H9 (cell line): ENCODE measurements at regions not wholly inside any gene's neighbourhood (a gene's known extent, or its start where the extent isn't known, plus 50 kb on each side); places are given as distances from the start of the nearest gene placed in this dataset.

Experiments
- DNase-seq: peaks from one replicate; pipeline ENCODE4 v3.0.0-alpha.2; 2017
- H2AFZ ChIP-seq: one replicate; pipeline ENCODE4 v1.6.1; 2013; ENCODE audit warnings: mild to moderate bottlenecking, low read length, control low read depth, moderate library complexity
- H2AK5ac ChIP-seq: 2 replicates; pipeline ENCODE4 v1.6.1; 2013; ENCODE audit warnings: low read length, control low read depth, mixed read lengths; ENCODE audit not compliant: insufficient read length
- H2BK120ac ChIP-seq: one replicate; pipeline ENCODE4 v1.6.1; 2013; ENCODE audit warnings: low read depth, mild to moderate bottlenecking, low read length, control low read depth, inconsistent platforms; ENCODE audit not compliant: poor library complexity, severe bottlenecking
- H2BK12ac ChIP-seq: 2 replicates; pipeline ENCODE4 v1.6.1; 2013; ENCODE audit warnings: low read length, control low read depth, mixed read lengths, low read depth; ENCODE audit not compliant: insufficient read length
- H2BK15ac ChIP-seq: 2 replicates; pipeline ENCODE4 v1.6.1; 2013; ENCODE audit warnings: low read depth, low read length, control low read depth
- H2BK20ac ChIP-seq: one replicate; pipeline ENCODE4 v1.6.1; 2013; ENCODE audit warnings: low read depth, mild to moderate bottlenecking, low read length, control low read depth, inconsistent platforms; ENCODE audit not compliant: poor library complexity, severe bottlenecking
- H2BK5ac ChIP-seq: 2 replicates; pipeline ENCODE4 v1.6.1; 2013; ENCODE audit warnings: low read length, control low read depth, mixed read lengths; ENCODE audit not compliant: insufficient read length
- H3K14ac ChIP-seq: 2 replicates; pipeline ENCODE4 v1.6.1; 2013; ENCODE audit warnings: low read length, control low read depth; ENCODE audit not compliant: insufficient read depth
- H3K18ac ChIP-seq: 2 replicates; pipeline ENCODE4 v1.6.1; 2013; ENCODE audit warnings: low read depth, mild to moderate bottlenecking, mixed read lengths, low read length, control low read depth; ENCODE audit not compliant: insufficient read length
- H3K23ac ChIP-seq: 2 replicates; pipeline ENCODE4 v1.6.1; 2013; ENCODE audit warnings: low read length, control low read depth, mixed read lengths, low read depth; ENCODE audit not compliant: insufficient read length
- H3K23me2 ChIP-seq: 2 replicates; pipeline ENCODE4 v1.6.1; 2013; ENCODE audit warnings: low read depth, mild to moderate bottlenecking, mixed read lengths, low read length, control low read depth; ENCODE audit not compliant: insufficient read length, poor library complexity, severe bottlenecking
- H3K27ac ChIP-seq: 2 replicates; pipeline ENCODE4 v1.5.1; 2013; ENCODE audit warnings: low read length, control low read depth, mixed read lengths, low read depth; ENCODE audit not compliant: insufficient read length
- H3K27me3 ChIP-seq: 2 replicates; pipeline ENCODE4 v1.6.1; 2013; ENCODE audit warnings: low read length, control low read depth, inconsistent platforms; ENCODE audit not compliant: insufficient read depth
- H3K4ac ChIP-seq: 2 replicates; pipeline ENCODE4 v1.6.1; 2013; ENCODE audit warnings: low read depth, mild to moderate bottlenecking, control low read depth, inconsistent platforms, low read length, moderate library complexity
- H3K4me1 ChIP-seq: 2 replicates; pipeline ENCODE4 v1.6.1; 2013; ENCODE audit warnings: low read length, control low read depth, inconsistent platforms; ENCODE audit not compliant: insufficient read depth
- H3K4me2 ChIP-seq: 2 replicates; pipeline ENCODE4 v1.6.1; 2013; ENCODE audit warnings: low read length, control low read depth, mixed read lengths; ENCODE audit not compliant: insufficient read length, insufficient read depth
- H3K56ac ChIP-seq: 2 replicates; pipeline ENCODE4 v1.6.1; 2013; ENCODE audit warnings: low read depth, mild to moderate bottlenecking, mixed read lengths, low read length, control low read depth; ENCODE audit not compliant: insufficient read length
- H3K79me1 ChIP-seq: 2 replicates; pipeline ENCODE4 v1.6.1; 2013; ENCODE audit warnings: low read depth, mild to moderate bottlenecking, moderate library complexity, low read length, control low read depth, inconsistent platforms; ENCODE audit not compliant: insufficient read depth, poor library complexity, severe bottlenecking
- H3K79me2 ChIP-seq: 2 replicates; pipeline ENCODE4 v1.6.1; 2013; ENCODE audit warnings: low read length, control low read depth, inconsistent platforms; ENCODE audit not compliant: insufficient read depth
- H3K9ac ChIP-seq: 2 replicates; pipeline ENCODE4 v1.6.1; 2013; ENCODE audit warnings: low read length, control low read depth, mixed read lengths; ENCODE audit not compliant: insufficient read length; ENCODE audit errors: extremely low read depth
- H3K9me3 ChIP-seq: one replicate; pipeline ENCODE4 v1.6.1; 2013; ENCODE audit warnings: low read depth, low read length, inconsistent platforms; ENCODE audit not compliant: control insufficient read depth
- H3T11ph ChIP-seq: one replicate; pipeline ENCODE4 v1.6.1; 2013; ENCODE audit warnings: mild to moderate bottlenecking, low read length, control low read depth, inconsistent platforms
- H4K20me1 ChIP-seq: one replicate; pipeline ENCODE4 v1.6.1; 2013; ENCODE audit not compliant: control insufficient read depth, insufficient read length, insufficient read depth
- H4K5ac ChIP-seq: 2 replicates; pipeline ENCODE4 v1.6.1; 2013; ENCODE audit warnings: low read depth, mild to moderate bottlenecking, mixed read lengths, low read length, control low read depth; ENCODE audit not compliant: insufficient read length
- H4K8ac ChIP-seq: replicated peaks from 2 replicates; pipeline ENCODE4 v1.6.1; 2013; ENCODE audit warnings: low read length, control low read depth, mixed read lengths, low read depth; ENCODE audit not compliant: insufficient read length
- H4K91ac ChIP-seq: 2 replicates; pipeline ENCODE4 v1.6.1; 2013; ENCODE audit warnings: low read depth, mild to moderate bottlenecking, moderate library complexity, mixed read lengths, low read length, control low read depth; ENCODE audit not compliant: insufficient read length
- H3K27ac Mint-ChIP-seq, 3 experiments: 2 replicates in 2 of 3; 3 replicates in 1 of 3; pipeline ENCODE4 v1.8.0; 2020 to 2021; ENCODE audit warnings: mixed read lengths in 3 of 3, mild to moderate bottlenecking in 1 of 3, moderate library complexity in 1 of 3
- H3K27me3 Mint-ChIP-seq: 2 replicates; pipeline ENCODE4 v1.8.0; 2021; ENCODE audit warnings: low read depth, mild to moderate bottlenecking, moderate library complexity, mixed read lengths
- H3K36me3 Mint-ChIP-seq, 3 experiments: 2 replicates in 2 of 3; 3 replicates in 1 of 3; pipeline ENCODE4 v1.8.0; 2020 to 2021; ENCODE audit warnings: low read depth in 3 of 3, mixed read lengths in 3 of 3; ENCODE audit not compliant: insufficient read depth in 1 of 3
- H3K4me1 Mint-ChIP-seq, 2 experiments: 2 replicates each; pipeline ENCODE4 v1.8.0; 2020; ENCODE audit warnings: mixed read lengths in 2 of 2
- H3K4me3 Mint-ChIP-seq, 2 experiments: 2 replicates in 1 of 2; 3 replicates in 1 of 2; pipeline ENCODE4 v1.8.0; 2020 to 2021; ENCODE audit warnings: mild to moderate bottlenecking in 2 of 2, mixed read lengths in 2 of 2, moderate library complexity in 1 of 2
- H3K9me3 Mint-ChIP-seq, 2 experiments: 2 replicates in 1 of 2; 3 replicates in 1 of 2; pipeline ENCODE4 v1.8.0; 2020; ENCODE audit warnings: mild to moderate bottlenecking in 2 of 2, mixed read lengths in 2 of 2, moderate library complexity in 1 of 2
- CTCF ChIP-seq: fragments of 200-600 bp; sonication (generic); conservative IDR thresholded peaks from 3 replicates; pipeline ENCODE4 v1.8.0; 2021; ENCODE audit warnings: antibody characterized with exemption, mild to moderate bottlenecking
- WGBS: extraction: QIAGEN DNeasy Blood & Tissue Kit; methylation state at CpG from one replicate; pipeline ENCODE4 v1.1.7; 2013; ENCODE audit warnings: missing lambda C conversion rate, low lambda C conversion rate, mixed read lengths; ENCODE audit not compliant: insufficient read length; ENCODE audit errors: extremely low coverage; 5-methylcytosine and 5-hydroxymethylcytosine counted together

GRCh38 chr13:72620874-72621273 is 106.6 kb downstream of the MZT1 start:
- no peaks in the 10 kb centered on the region for H3K79me1 ChIP-seq
- no peak for DNase-seq
- no peak overlapping the region for H2BK5ac ChIP-seq

More at GRCh38 chr13:72620874-72621273, 106.6 kb downstream of the MZT1 start:
- H3K9me3 Mint-ChIP-seq: no peaks in the 10 kb centered on the region
- Histone ChIP-seq H3K56ac (no peak overlapping the region), H4K5ac (no peak overlapping the region), H3K9ac (no peak overlapping the region), H3K4ac (no peak overlapping the region), H2AK5ac (no peak overlapping the region), H3K14ac (no peak overlapping the region), H3K18ac (no peak overlapping the region), H3K27me3 (no peaks in the 10 kb centered on the region), H4K91ac (no peak overlapping the region), H2AFZ (no peak overlapping the region), H4K20me1 (no peaks in the 10 kb centered on the region), H2BK15ac (no peak overlapping the region), H4K8ac (no peak overlapping the region), H3T11ph (no peak overlapping the region), H3K9me3 (no peaks in the 10 kb centered on the region), H3K23me2 (no peaks in the 10 kb centered on the region), H2BK120ac (no peak overlapping the region), H3K4me1 (no peaks in the 10 kb centered on the region), H3K79me2 (no peaks in the 10 kb centered on the region), H2BK12ac (no peak overlapping the region), H2BK20ac (no peak overlapping the region), H3K23ac (no peak overlapping the region), H3K27ac (no peak overlapping the region), H3K4me2 (no peak overlapping the region)
- no peak for TF ChIP-seq CTCF
- H3K4me1 Mint-ChIP-seq: peaks cover 5 to 8% of the 10 kb centered on the region in 2 experiments; a peak in 3 of 4 replicates
- WGBS: no CpG with 5 or more reads among the region's 2 CpGs
- no peaks in the 10 kb centered on the region for H3K36me3 Mint-ChIP-seq
- no peak overlapping the region for H3K4me3 Mint-ChIP-seq
- H3K27me3 Mint-ChIP-seq: no peaks in the 10 kb centered on the region
- H3K27ac Mint-ChIP-seq: no peak overlapping the region
